IMR-90 (cell line): ENCODE measurements at regions not wholly inside any gene's neighbourhood (a gene's known extent, or its start where the extent isn't known, plus 50 kb on each side); places are given as distances from the start of the nearest gene placed in this dataset.

ENCODE experiments used
- ATAC-seq: fragments of 200-7000 bp; cut with Tn5 transposase; 2 replicates; pipeline ENCODE4 v1.9.1; 2020; ENCODE audit warnings: low read depth, mild to moderate bottlenecking, moderate library complexity
- BruUV-seq: library from RNA; stranded (reverse); fragments of 400-500 nt; replicated peaks from 2 replicates; lab custom pipeline; 2021; lab: Mats Ljungman, UMichigan
- CTCF ChIA-PET: fragments of 300-600 bp; formaldehyde crosslinking; extraction: SDS; loops from one replicate; lab custom pipeline; 2021; ENCODE audit warnings: antibody characterized with exemption; lab: Yijun Ruan, JAX
- POLR2A ChIA-PET: fragments of 300-600 bp; sonication (Branson Sonifier 250); formaldehyde crosslinking; loops from one replicate; lab custom pipeline; 2022; ENCODE audit warnings: antibody characterized with exemption; ENCODE audit not compliant: unreplicated experiment; lab: Charles Lee
- DNase-seq: peaks from one replicate; pipeline ENCODE4 v3.0.0; 2013
- H2AFZ ChIP-seq: replicated peaks from 2 replicates; pipeline ENCODE3; 2013; ENCODE audit warnings: low read length, mild to moderate bottlenecking; ENCODE audit not compliant: poor library complexity
- H2AK5ac ChIP-seq: 2 replicates; pipeline ENCODE4 v1.6.1; 2013; ENCODE audit warnings: low read depth, low read length, inconsistent platforms
- H2AK9ac ChIP-seq: replicated peaks from 2 replicates; pipeline ENCODE3; 2013; ENCODE audit warnings: mild to moderate bottlenecking, low read depth, low read length, moderate library complexity; ENCODE audit not compliant: poor library complexity
- H2BK120ac ChIP-seq: 2 replicates; pipeline ENCODE4 v1.6.1; 2013; ENCODE audit warnings: low read depth, low read length, inconsistent platforms
- H2BK15ac ChIP-seq: 3 replicates; pipeline ENCODE4 v1.6.1; 2013; ENCODE audit warnings: low read depth, low read length, inconsistent platforms
- H2BK20ac ChIP-seq: 2 replicates; pipeline ENCODE4 v1.6.1; 2013; ENCODE audit warnings: low read depth, mild to moderate bottlenecking, inconsistent platforms, low read length, moderate library complexity
- H2BK5ac ChIP-seq: 2 replicates; pipeline ENCODE4 v1.6.1; 2013; ENCODE audit warnings: mild to moderate bottlenecking, low read depth, low read length, inconsistent platforms; ENCODE audit not compliant: poor library complexity, severe bottlenecking
- H3K14ac ChIP-seq: replicated peaks from 2 replicates; pipeline ENCODE4 v1.6.1; 2013; ENCODE audit warnings: low read depth, low read length, inconsistent platforms
- H3K18ac ChIP-seq: 2 replicates; pipeline ENCODE4 v1.6.1; 2013; ENCODE audit warnings: low read depth, low read length, control low read depth
- H3K23ac ChIP-seq: 2 replicates; pipeline ENCODE4 v1.6.1; 2013; ENCODE audit warnings: low read depth, low read length, inconsistent platforms
- H3K27ac ChIP-seq: 2 replicates; pipeline ENCODE4 v1.5.1; 2013; ENCODE audit warnings: mild to moderate bottlenecking, control low read depth, low read length; ENCODE audit not compliant: insufficient read depth
- H3K27me3 ChIP-seq: 2 replicates; pipeline ENCODE4 v1.6.1; 2013; ENCODE audit warnings: low read length; ENCODE audit not compliant: control insufficient read depth, insufficient read depth
- H3K36me3 ChIP-seq: 2 replicates; pipeline ENCODE4 v1.6.1; 2013; ENCODE audit warnings: low read length, mixed read lengths; ENCODE audit not compliant: control insufficient read depth, insufficient read depth
- H3K4ac ChIP-seq: 2 replicates; pipeline ENCODE4 v1.6.1; 2013; ENCODE audit warnings: low read depth, low read length, inconsistent platforms
- H3K4me1 ChIP-seq: 2 replicates; pipeline ENCODE4 v1.6.1; 2013; ENCODE audit warnings: low read length, mixed read lengths; ENCODE audit not compliant: control insufficient read depth, insufficient read depth
- H3K4me2 ChIP-seq: 2 replicates; pipeline ENCODE4 v1.6.1; 2013; ENCODE audit warnings: low read depth, mild to moderate bottlenecking, control low read depth, low read length, moderate library complexity
- H3K4me3 ChIP-seq: 2 replicates; pipeline ENCODE4 v1.5.1; 2013; ENCODE audit warnings: low read depth, mild to moderate bottlenecking, control low read depth, low read length, moderate library complexity; ENCODE audit not compliant: insufficient read depth
- H3K56ac ChIP-seq: 2 replicates; pipeline ENCODE4 v1.6.1; 2013; ENCODE audit warnings: low read length, inconsistent platforms; ENCODE audit not compliant: insufficient read depth; ENCODE audit errors: extremely low read depth
- H3K79me1 ChIP-seq, 2 experiments: 2 replicates each; pipeline ENCODE4 v1.6.1; 2013; ENCODE audit warnings: low read length in 2 of 2, inconsistent platforms in 1 of 2, low read depth in 1 of 2
- H3K9ac ChIP-seq: 2 replicates; pipeline ENCODE4 v1.6.1; 2013; ENCODE audit warnings: low read depth, low read length, control low read depth
- H3K9me1 ChIP-seq: 2 replicates; pipeline ENCODE4 v1.6.1; 2013; ENCODE audit warnings: low read length, inconsistent platforms; ENCODE audit not compliant: insufficient read depth
- H3K9me3 ChIP-seq: 2 replicates; pipeline ENCODE4 v1.6.1; 2013; ENCODE audit warnings: low read length; ENCODE audit not compliant: control insufficient read depth, insufficient read depth
- H4K20me1 ChIP-seq: 2 replicates; pipeline ENCODE4 v1.6.1; 2013; ENCODE audit warnings: low read length, inconsistent platforms; ENCODE audit not compliant: insufficient read depth
- H4K5ac ChIP-seq: 2 replicates; pipeline ENCODE4 v1.6.1; 2013; ENCODE audit warnings: mild to moderate bottlenecking, low read depth, low read length, control low read depth
- H4K8ac ChIP-seq, 2 experiments: 2 replicates each; pipeline ENCODE4 v1.6.1; 2013; ENCODE audit warnings: low read depth in 2 of 2, low read length in 2 of 2, control low read depth in 1 of 2, inconsistent platforms in 1 of 2
- H4K91ac ChIP-seq: 2 replicates; pipeline ENCODE4 v1.6.1; 2013; ENCODE audit warnings: low read depth, low read length, inconsistent platforms; ENCODE audit not compliant: insufficient read depth
- CEBPB ChIP-seq: IDR thresholded peaks from 2 replicates; pipeline ENCODE4 v1.6.1; 2012; ENCODE audit warnings: low read depth, low read length, improper control_type of control experiment
- WGBS, 2 experiments: methylation state at CpG; one replicate each; pipeline versions ENCODE4 v1.1.5 to v1.1.7; 2013; ENCODE audit warnings: missing lambda C conversion rate in 2 of 2; ENCODE audit not compliant: insufficient read length in 1 of 2; ENCODE audit errors: extremely low coverage in 2 of 2; 5-methylcytosine and 5-hydroxymethylcytosine counted together
- dilution Hi-C: fragments of 300-500 bp; cut with HindIII; formaldehyde crosslinking; loops from one replicate; pipeline ENCODE4 v1.14.3; 2018; ENCODE audit warnings: low sequenced_read_pairs; ENCODE audit not compliant: unreplicated experiment
- in situ Hi-C: fragments of 300-500 bp; cut with MboI; formaldehyde crosslinking; loops from 3 replicates; pipeline ENCODE4 v1.14.3; 2019; ENCODE audit warnings: low sequenced_read_pairs, inconsistent platforms, mixed read lengths
- intact Hi-C: fragments of 100-400 bp; cut with micrococcal nuclease; formaldehyde crosslinking; loops from 2 replicates; pipeline ENCODE4 v1.10.0; 2022
- TF ChIP-seq, protein P1 (sequence below): conservative IDR thresholded peaks from 2 replicates; pipeline ENCODE4 v1.5.1; 2012; ENCODE audit warnings: mild to moderate bottlenecking, low read depth, low read length, improper control_type of control experiment

DNA sequence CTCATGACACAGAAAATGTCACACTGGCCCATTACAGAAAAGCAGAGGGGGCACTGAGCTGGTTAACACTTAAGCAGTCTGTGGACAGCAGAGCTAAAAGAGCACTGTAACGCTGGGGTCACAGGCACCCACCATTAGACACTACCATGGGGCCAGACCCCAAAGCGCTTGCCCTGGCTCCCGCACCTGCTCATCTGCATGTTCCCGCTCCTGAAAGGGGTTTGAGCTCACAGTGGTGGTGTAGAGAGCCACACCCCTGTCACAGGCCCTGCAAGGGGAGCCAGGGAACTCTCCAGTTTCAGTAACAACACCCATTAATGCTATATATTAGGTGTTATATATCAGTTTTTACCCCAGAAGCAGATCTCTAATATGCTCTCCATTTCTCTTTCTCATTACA, 187.0 kb downstream of the ANKRD50 start:
- no peak overlapping the region for H3K18ac ChIP-seq
- H2AK5ac ChIP-seq: peak overlapping the region; percentile 40; the same call in 1 of the 2 replicates
- dilution Hi-C loops (no loop called here), intact Hi-C loops (no loop called here), in situ Hi-C loops (no loop called here)
- no peak overlapping the region for H2AFZ ChIP-seq
- no peak overlapping the region; the same call in 2 of the 3 replicates for H2BK15ac ChIP-seq
- DNase-seq: no peak
- no peak overlapping the region for H3K23ac ChIP-seq
- H3K4me1 ChIP-seq: peaks cover 6% of the 10 kb centered on the region
- H4K8ac ChIP-seq: no peak overlapping the region
- TF ChIP-seq, protein P1, sequence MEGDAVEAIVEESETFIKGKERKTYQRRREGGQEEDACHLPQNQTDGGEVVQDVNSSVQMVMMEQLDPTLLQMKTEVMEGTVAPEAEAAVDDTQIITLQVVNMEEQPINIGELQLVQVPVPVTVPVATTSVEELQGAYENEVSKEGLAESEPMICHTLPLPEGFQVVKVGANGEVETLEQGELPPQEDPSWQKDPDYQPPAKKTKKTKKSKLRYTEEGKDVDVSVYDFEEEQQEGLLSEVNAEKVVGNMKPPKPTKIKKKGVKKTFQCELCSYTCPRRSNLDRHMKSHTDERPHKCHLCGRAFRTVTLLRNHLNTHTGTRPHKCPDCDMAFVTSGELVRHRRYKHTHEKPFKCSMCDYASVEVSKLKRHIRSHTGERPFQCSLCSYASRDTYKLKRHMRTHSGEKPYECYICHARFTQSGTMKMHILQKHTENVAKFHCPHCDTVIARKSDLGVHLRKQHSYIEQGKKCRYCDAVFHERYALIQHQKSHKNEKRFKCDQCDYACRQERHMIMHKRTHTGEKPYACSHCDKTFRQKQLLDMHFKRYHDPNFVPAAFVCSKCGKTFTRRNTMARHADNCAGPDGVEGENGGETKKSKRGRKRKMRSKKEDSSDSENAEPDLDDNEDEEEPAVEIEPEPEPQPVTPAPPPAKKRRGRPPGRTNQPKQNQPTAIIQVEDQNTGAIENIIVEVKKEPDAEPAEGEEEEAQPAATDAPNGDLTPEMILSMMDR: no peak
- TF ChIP-seq CEBPB: no peak
- 0 out of 2 replicates have a peak, but pooled peaks cover 3% of the 10 kb centered on the region for H3K9me1 ChIP-seq
- CTCF ChIA-PET: interaction anchor here (0.5 kb wide), 1 partner anchor 60 kb away, joined by 4 read pairs; no protein-coding TSS in a partner anchor
- H3K27me3 ChIP-seq: no peaks in the 10 kb centered on the region
- no CpG with 5 or more reads among the region's 4 CpGs for WGBS, 2 experiments
- no peak overlapping the region; the same call in 1 of the 2 replicates for H4K91ac ChIP-seq
- H3K9me3 ChIP-seq: no peaks in the 10 kb centered on the region
- no peak overlapping the region for H2BK5ac ChIP-seq
- no peak overlapping the region for H2BK20ac ChIP-seq
- no peak overlapping the region for H3K9ac ChIP-seq
- no peaks in the 10 kb centered on the region for H3K79me1 ChIP-seq
- no peak overlapping the region for H3K4me3 ChIP-seq
- POLR2A ChIA-PET: no interaction called here
- no peak overlapping the region for H3K14ac ChIP-seq
- H3K36me3 ChIP-seq: no peaks in the 10 kb centered on the region
- no peak overlapping the region for H3K27ac ChIP-seq
- no peaks in the 10 kb centered on the region for H4K20me1 ChIP-seq
- H3K4me2 ChIP-seq: no peak overlapping the region
- no peak overlapping the region for H2AK9ac ChIP-seq
- peak overlapping the region; percentile 39; the same call in 1 of the 2 replicates for H3K4ac ChIP-seq
- no peak for ATAC-seq
- no peak overlapping the region for H2BK120ac ChIP-seq
- H3K56ac ChIP-seq: no peak overlapping the region
- BruUV-seq: no TSS peak
- H4K5ac ChIP-seq: no peak overlapping the region
